ENCODE measurements at regions not wholly inside any gene's neighbourhood (a gene's known extent, or its start where the extent isn't known, plus 50 kb on each side); places are given as distances from the start of the nearest gene placed in this dataset.

DNA sequence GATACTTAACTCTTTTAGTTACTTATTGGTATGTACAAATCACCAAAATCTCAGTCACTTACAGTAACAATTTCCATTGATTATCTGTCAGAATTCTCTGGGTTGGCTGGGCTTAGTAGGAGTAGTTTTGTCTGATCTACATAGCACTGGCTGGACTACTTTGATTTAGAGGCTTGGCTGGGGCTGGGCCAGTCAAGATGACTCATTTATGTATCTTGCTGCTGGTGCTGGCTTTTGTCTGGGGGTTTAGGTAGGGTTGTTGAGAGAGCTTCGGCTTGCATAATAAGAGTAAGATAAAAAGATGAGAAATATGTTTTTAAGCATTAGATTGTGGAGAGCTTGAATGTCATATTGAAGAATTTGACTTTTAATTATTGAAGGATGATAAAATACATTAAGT, 1093.7 kb downstream of the SLC6A15 start:
- no peak overlapping the region for H3K4me3 ChIP-seq (ENCODE audit: low read depth, low read length)
- TF ChIP-seq, protein P1, sequence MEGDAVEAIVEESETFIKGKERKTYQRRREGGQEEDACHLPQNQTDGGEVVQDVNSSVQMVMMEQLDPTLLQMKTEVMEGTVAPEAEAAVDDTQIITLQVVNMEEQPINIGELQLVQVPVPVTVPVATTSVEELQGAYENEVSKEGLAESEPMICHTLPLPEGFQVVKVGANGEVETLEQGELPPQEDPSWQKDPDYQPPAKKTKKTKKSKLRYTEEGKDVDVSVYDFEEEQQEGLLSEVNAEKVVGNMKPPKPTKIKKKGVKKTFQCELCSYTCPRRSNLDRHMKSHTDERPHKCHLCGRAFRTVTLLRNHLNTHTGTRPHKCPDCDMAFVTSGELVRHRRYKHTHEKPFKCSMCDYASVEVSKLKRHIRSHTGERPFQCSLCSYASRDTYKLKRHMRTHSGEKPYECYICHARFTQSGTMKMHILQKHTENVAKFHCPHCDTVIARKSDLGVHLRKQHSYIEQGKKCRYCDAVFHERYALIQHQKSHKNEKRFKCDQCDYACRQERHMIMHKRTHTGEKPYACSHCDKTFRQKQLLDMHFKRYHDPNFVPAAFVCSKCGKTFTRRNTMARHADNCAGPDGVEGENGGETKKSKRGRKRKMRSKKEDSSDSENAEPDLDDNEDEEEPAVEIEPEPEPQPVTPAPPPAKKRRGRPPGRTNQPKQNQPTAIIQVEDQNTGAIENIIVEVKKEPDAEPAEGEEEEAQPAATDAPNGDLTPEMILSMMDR (IDR thresholded peaks at IDR 0.05; ENCODE audit: borderline replicate concordance, insufficient read depth, low read depth, low read length) = no peak

DNA sequence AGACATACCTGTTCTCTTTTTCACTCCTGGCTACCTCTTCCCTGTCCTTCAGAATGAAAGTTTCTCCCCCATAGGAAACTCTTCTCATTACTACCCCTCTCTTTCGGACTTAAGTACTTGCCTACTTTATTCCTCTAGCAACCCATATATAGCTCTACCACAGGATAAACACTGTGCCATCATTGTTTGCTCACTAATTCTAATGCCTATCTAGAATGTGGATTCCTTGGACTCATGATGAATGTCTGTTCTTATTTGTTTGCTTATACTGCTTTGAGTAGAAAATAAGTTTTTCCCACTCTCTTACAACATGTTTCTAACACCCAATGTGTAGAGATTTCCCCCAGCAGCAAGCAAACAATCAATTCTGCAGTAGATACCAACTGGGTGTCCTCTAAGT, 1094.9 kb downstream of the SLC6A15 start:
- TF ChIP-seq, protein P1 (IDR thresholded peaks at IDR 0.05; ENCODE audit: borderline replicate concordance, insufficient read depth, low read depth, low read length) = no peak
- no peak overlapping the region for H3K4me3 ChIP-seq (ENCODE audit: low read depth, low read length)

DNA sequence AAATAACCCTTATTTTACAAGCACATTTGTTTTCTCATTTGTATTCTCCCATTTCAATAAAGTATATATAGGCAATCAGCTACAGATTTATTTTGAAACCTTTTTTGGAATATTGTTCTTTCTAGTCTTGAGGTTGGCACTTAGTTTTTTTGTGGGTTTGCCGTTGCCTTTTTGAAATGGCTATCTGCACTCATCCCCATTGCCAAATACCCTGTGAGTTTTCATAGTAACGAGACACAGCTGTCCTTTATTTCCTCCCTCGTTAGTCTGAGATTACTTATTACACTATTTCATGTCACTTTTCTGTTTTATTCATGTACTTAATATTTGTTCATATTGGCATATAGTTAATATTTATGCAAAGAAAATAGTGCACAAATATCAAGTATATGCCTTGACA, 1104.0 kb downstream of the SLC6A15 start:
- TF ChIP-seq, protein P1 (IDR thresholded peaks at IDR 0.05; ENCODE audit: borderline replicate concordance, insufficient read depth, low read depth, low read length) = no peak
- H3K4me3 ChIP-seq (ENCODE audit: low read depth, low read length) = no peak overlapping the region

DNA sequence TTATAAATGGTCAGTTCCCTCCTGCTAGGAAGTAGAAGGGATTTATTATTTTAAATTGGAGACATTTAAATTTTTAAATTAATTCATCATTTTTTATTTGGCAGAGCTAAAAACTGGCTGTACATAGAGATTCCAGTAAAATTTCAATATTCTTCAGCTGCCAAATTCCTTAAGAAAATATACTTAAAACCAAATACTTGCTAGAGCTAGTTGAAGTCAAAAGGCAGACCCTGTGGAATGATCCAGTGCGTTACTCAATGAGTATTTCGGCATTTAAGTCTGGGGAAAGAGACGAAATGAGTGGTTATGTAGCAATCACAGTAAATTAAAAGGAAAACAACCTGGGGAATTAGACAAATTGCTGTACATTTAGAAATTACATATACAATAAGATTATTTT, 1104.7 kb downstream of the SLC6A15 start:
- no peak overlapping the region for H3K4me3 ChIP-seq (ENCODE audit: low read depth, low read length)
- TF ChIP-seq, protein P1 (IDR thresholded peaks at IDR 0.05; ENCODE audit: borderline replicate concordance, insufficient read depth, low read depth, low read length) = no peak

DNA sequence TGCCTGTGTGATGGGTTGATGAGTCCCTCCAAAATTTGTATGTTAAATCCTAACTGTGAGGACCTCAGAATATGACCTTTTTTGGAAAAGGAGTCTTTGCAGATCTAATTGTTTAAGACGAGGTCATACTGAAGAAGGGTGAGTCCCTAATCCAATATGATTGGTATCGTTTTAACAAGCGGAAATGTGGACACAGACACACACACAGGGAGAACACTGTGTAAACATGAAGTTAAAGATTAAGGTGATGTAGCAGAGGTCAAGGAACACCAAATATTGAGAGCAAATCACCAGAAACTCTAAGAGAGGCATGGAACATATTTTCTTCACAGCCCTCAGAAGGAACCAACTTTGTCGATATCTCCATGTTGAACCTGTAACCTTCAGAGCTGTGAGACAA, 1106.7 kb downstream of the SLC6A15 start:
- TF ChIP-seq, protein P1 (IDR thresholded peaks at IDR 0.05; ENCODE audit: borderline replicate concordance, insufficient read depth, low read depth, low read length) = no peak
- no peak overlapping the region for H3K4me3 ChIP-seq (ENCODE audit: low read depth, low read length)

DNA sequence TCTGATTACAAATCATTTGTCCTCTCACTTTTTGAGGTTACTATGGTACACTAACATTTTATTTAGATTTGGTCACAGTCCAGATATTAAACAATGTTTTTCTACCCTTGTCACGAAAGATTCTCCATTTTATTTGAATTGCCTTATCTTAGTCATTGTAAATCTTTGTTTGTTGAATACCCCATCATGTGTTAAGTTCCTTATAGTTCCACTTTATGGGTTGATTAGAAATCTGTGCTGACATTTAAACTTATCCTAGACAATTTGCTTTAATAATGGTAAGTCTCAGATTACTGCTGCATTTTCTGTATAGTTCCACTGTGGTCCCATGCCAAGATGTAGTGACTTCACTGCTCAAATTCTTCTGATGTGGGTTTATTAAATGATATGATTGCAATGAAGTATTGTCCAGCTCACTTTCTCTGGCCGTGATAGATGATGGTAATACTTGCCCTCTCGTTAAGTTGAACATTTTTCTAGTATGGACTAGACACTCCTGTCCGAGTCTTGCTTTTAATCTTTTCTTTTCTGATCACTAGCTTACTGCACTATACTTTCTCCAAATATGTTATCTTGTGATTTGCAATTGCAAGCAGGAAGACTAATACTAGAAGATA, 1107.3 kb downstream of the SLC6A15 start:
- TF ChIP-seq, protein P1 (IDR thresholded peaks at IDR 0.05; ENCODE audit: borderline replicate concordance, insufficient read depth, low read depth, low read length) = no peak
- no peak overlapping the region for H3K4me3 ChIP-seq (ENCODE audit: low read depth, low read length)

DNA sequence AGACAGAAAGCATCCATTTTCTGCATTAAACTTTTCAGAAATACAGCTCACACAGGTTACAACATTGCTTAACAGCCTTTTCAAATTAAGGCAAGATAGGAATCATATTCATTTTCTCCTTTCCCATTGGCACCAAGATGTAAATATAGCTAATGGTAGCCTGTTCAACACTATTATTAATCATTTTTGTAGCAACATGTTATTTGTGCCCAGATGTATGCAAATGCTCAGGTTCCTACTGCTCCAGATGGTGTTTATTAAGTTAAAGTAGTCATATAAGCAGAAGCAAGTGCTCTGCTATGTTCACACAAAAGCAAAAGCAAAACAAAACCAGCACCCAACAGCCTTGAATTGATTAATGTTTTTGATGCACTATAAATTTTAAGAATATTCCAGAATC, 1110.6 kb downstream of the SLC6A15 start:
- H3K4me3 ChIP-seq (ENCODE audit: low read depth, low read length) = no peak overlapping the region
- TF ChIP-seq, protein P1 (IDR thresholded peaks at IDR 0.05; ENCODE audit: borderline replicate concordance, insufficient read depth, low read depth, low read length) = no peak
